ENCODE measurements at regions not wholly inside any gene's neighbourhood (a gene's known extent, or its start where the extent isn't known, plus 50 kb on each side); places are given as distances from the start of the nearest gene placed in this dataset.

GRCh38 chr3:95899911-95900310 lies 914.5 kb upstream of the EPHA6 start:
- TF ChIP-seq CTCF (IDR thresholded peaks at IDR 0.05; ENCODE audit: extremely low read depth, low read depth, low read length) = no peak
- H3K4me2 ChIP-seq (ENCODE audit: insufficient read depth, low read length) = no peak overlapping the region
- no peak overlapping the region for H3K4me3 ChIP-seq (ENCODE audit: insufficient read depth, low read length)
- no peaks in the 10 kb centered on the region for H3K27me3 ChIP-seq (ENCODE audit: insufficient read depth, low read length)
- H3K4me1 ChIP-seq (ENCODE audit: insufficient read depth, low read length) = no peaks in the 10 kb centered on the region
- no peak for DNase-seq (ENCODE audit: insufficient read length, low spot score, missing footprints)
- no peaks in the 10 kb centered on the region for H3K79me2 ChIP-seq (ENCODE audit: insufficient read depth, low read length)
- no peaks in the 10 kb centered on the region for H3K9me3 ChIP-seq (ENCODE audit: low read depth, low read length)
- H3K36me3 ChIP-seq (ENCODE audit: insufficient read depth, low read length) = no peaks in the 10 kb centered on the region
- H4K20me1 ChIP-seq (ENCODE audit: insufficient read depth, low read length) = no peaks in the 10 kb centered on the region
- no peak overlapping the region for H3K27ac ChIP-seq (ENCODE audit: low read depth, low read length)
- H2AFZ ChIP-seq (ENCODE audit: low read length) = no peak overlapping the region

- H3K79me2 ChIP-seq (ENCODE audit: insufficient read depth, low read length) = no peaks in the 10 kb centered on the region
- H3K9me3 ChIP-seq (ENCODE audit: low read depth, low read length) = no peaks in the 10 kb centered on the region
- no peak overlapping the region for H3K4me2 ChIP-seq (ENCODE audit: insufficient read depth, low read length)
- no peak overlapping the region for H3K4me3 ChIP-seq (ENCODE audit: insufficient read depth, low read length)
- DNase-seq (ENCODE audit: insufficient read length, low spot score, missing footprints) = no peak
- no peaks in the 10 kb centered on the region for H3K4me1 ChIP-seq (ENCODE audit: insufficient read depth, low read length)
- H3K27me3 ChIP-seq (ENCODE audit: insufficient read depth, low read length) = no peaks in the 10 kb centered on the region
- H4K20me1 ChIP-seq (ENCODE audit: insufficient read depth, low read length) = no peaks in the 10 kb centered on the region
- TF ChIP-seq CTCF (IDR thresholded peaks at IDR 0.05; ENCODE audit: extremely low read depth, low read depth, low read length) = no peak
- no peak overlapping the region for H2AFZ ChIP-seq (ENCODE audit: low read length)
- no peak overlapping the region for H3K27ac ChIP-seq (ENCODE audit: low read depth, low read length)
- H3K36me3 ChIP-seq (ENCODE audit: insufficient read depth, low read length) = no peaks in the 10 kb centered on the region
These were observed 912.4 kb upstream of the EPHA6 start for GRCh38 chr3:95901948-95902347.

- no peak overlapping the region for H3K4me2 ChIP-seq (ENCODE audit: insufficient read depth, low read length)
- DNase-seq (ENCODE audit: insufficient read length, low spot score, missing footprints) = no peak
- no peaks in the 10 kb centered on the region for H3K79me2 ChIP-seq (ENCODE audit: insufficient read depth, low read length)
- no peak overlapping the region for H3K27ac ChIP-seq (ENCODE audit: low read depth, low read length)
- no peaks in the 10 kb centered on the region for H3K9me3 ChIP-seq (ENCODE audit: low read depth, low read length)
- no peaks in the 10 kb centered on the region for H4K20me1 ChIP-seq (ENCODE audit: insufficient read depth, low read length)
- no peaks in the 10 kb centered on the region for H3K4me1 ChIP-seq (ENCODE audit: insufficient read depth, low read length)
- H2AFZ ChIP-seq (ENCODE audit: low read length) = no peak overlapping the region
- H3K36me3 ChIP-seq (ENCODE audit: insufficient read depth, low read length) = no peaks in the 10 kb centered on the region
- no peak for TF ChIP-seq CTCF (IDR thresholded peaks at IDR 0.05; ENCODE audit: extremely low read depth, low read depth, low read length)
- H3K27me3 ChIP-seq (ENCODE audit: insufficient read depth, low read length) = no peaks in the 10 kb centered on the region
- no peak overlapping the region for H3K4me3 ChIP-seq (ENCODE audit: insufficient read depth, low read length)
These were observed 909.2 kb upstream of the EPHA6 start for GRCh38 chr3:95905182-95905581.

- no peak for DNase-seq (ENCODE audit: insufficient read length, low spot score, missing footprints)
- no peaks in the 10 kb centered on the region for H3K79me2 ChIP-seq (ENCODE audit: insufficient read depth, low read length)
These were observed 902.6 kb upstream of the EPHA6 start for GRCh38 chr3:95911767-95912166.

More at GRCh38 chr3:95911767-95912166, 902.6 kb upstream of the EPHA6 start:
- Histone ChIP-seq H3K27me3 (ENCODE audit: insufficient read depth, low read length) (no peaks in the 10 kb centered on the region), H3K36me3 (ENCODE audit: insufficient read depth, low read length) (no peaks in the 10 kb centered on the region), H2AFZ (ENCODE audit: low read length) (no peak overlapping the region), H3K4me3 (ENCODE audit: insufficient read depth, low read length) (no peak overlapping the region), H3K4me2 (ENCODE audit: insufficient read depth, low read length) (no peak overlapping the region), H3K9me3 (ENCODE audit: low read depth, low read length) (peaks cover 4% of the 10 kb centered on the region), H3K4me1 (ENCODE audit: insufficient read depth, low read length) (no peaks in the 10 kb centered on the region), H4K20me1 (ENCODE audit: insufficient read depth, low read length) (no peaks in the 10 kb centered on the region), H3K27ac (ENCODE audit: low read depth, low read length) (no peak overlapping the region)
- no peak for TF ChIP-seq CTCF (IDR thresholded peaks at IDR 0.05; ENCODE audit: extremely low read depth, low read depth, low read length)

All from osteoblast (primary cell).